Spleen (tissue), 11 donors: ENCODE measurements at regions not wholly inside any gene's neighbourhood (a gene's known extent, or its start where the extent isn't known, plus 50 kb on each side); places are given as distances from the start of the nearest gene placed in this dataset.

Experiments
- DNase-seq: peaks from one replicate; pipeline ENCODE4 v3.0.0-alpha.2; 2020
- H3K27ac ChIP-seq, 8 donors: fragments of 200-600 bp; sonication (generic) in 7 of 8; 1 replicate in 4 of 8; 2 replicates in 4 of 8; pipeline versions ENCODE4 v1.5.0 to v1.8.0; 2016 to 2021; ENCODE audit warnings: inconsistent platforms in 4 of 8, mild to moderate bottlenecking in 4 of 8, moderate library complexity in 1 of 8
- H3K27me3 ChIP-seq, 7 donors: fragments of 200-600 bp; sonication (generic) in 6 of 7; replicated peaks in 1 of 7; 1 replicate in 4 of 7; 2 replicates in 3 of 7; pipeline versions ENCODE4 v1.5.0 to v1.8.0; 2016 to 2021; ENCODE audit warnings: inconsistent platforms in 3 of 7, mild to moderate bottlenecking in 1 of 7
- H3K36me3 ChIP-seq, 6 donors: fragments of 200-600 bp; sonication (generic) in 5 of 6; 1 replicate in 4 of 6; 2 replicates in 2 of 6; pipeline versions ENCODE4 v1.5.0 to v1.8.0; 2016 to 2021; ENCODE audit warnings: inconsistent platforms in 2 of 6
- H3K4me1 ChIP-seq, 6 donors: fragments of 200-600 bp; sonication (generic) in 5 of 6; 1 replicate in 3 of 6; 2 replicates in 3 of 6; pipeline versions ENCODE4 v1.5.0 to v1.8.0; 2016 to 2021; ENCODE audit warnings: inconsistent platforms in 3 of 6
- H3K4me3 ChIP-seq, 8 donors: fragments of 200-600 bp; sonication (generic) in 7 of 8; 1 replicate in 4 of 8; 2 replicates in 4 of 8; pipeline versions ENCODE4 v1.5.0 to v1.8.0; 2016 to 2021; ENCODE audit warnings: inconsistent platforms in 4 of 8, mild to moderate bottlenecking in 4 of 8, moderate library complexity in 2 of 8
- H3K9me3 ChIP-seq, 8 donors: fragments of 200-600 bp; sonication (generic) in 7 of 8; 1 replicate in 4 of 8; 2 replicates in 4 of 8; pipeline versions ENCODE4 v1.5.0 to v1.8.0; 2016 to 2021; ENCODE audit warnings: inconsistent platforms in 4 of 8
- CTCF ChIP-seq, 11 experiments: fragments of 200-600 bp in 7 of 11; fragments of 450-650 bp in 4 of 11; sonication (generic) in 4 of 11; IDR thresholded peaks in 8 of 11; conservative IDR thresholded peaks in 3 of 11; 1 replicate in 7 of 11; 2 replicates in 4 of 11; pipeline versions ENCODE4 v1.4.0 to v1.8.0; 2016 to 2021; ENCODE audit warnings: antibody characterized with exemption in 11 of 11, inconsistent platforms in 4 of 11, mild to moderate bottlenecking in 1 of 11
- POLR2A ChIP-seq, 3 donors: fragments of 450-650 bp; IDR thresholded peaks; one replicate each; pipeline ENCODE4 v1.5.1; 2017; ENCODE audit warnings: antibody characterized with exemption in 3 of 3, mild to moderate bottlenecking in 1 of 3
- POLR2AphosphoS5 ChIP-seq, 3 donors: sonication (generic); formaldehyde crosslinking; IDR thresholded peaks; one replicate each; pipeline ENCODE4 v1.5.1; 2017; ENCODE audit warnings: antibody characterized with exemption in 3 of 3
- WGBS, 5 donors: extraction: QIAGEN DNeasy Blood & Tissue Kit in 3 of 5; methylation state at CpG; one replicate each; pipeline versions ENCODE4 v1.1.5 to v1.1.7; 2013 to 2018; 5-methylcytosine and 5-hydroxymethylcytosine counted together
- intact Hi-C: fragments of 100-400 bp; cut with DNase I; formaldehyde crosslinking; loops from one replicate; pipeline ENCODE4 v1.15.0; 2023; ENCODE audit warnings: low total_unique reads
- donor health status: healthy with polysubstance abuse.
- donor health status: DM: no; HTN: no; CAD: no; lungs with moderate emphysema.
- donor health status: DM: no; HTN: no; CAD: no.
- donor health status: Bipolar disorder and iron deficiency.
- donor health status: healthy.
- donor health status: DM: no; HTN: no; CAD: no.
- donor health status: DM: yes; HTN: yes; CAD: no.

GRCh38 chr14:27387463-27387862 is 789.6 kb upstream of the NOVA1 start:
- no peak overlapping the region for H3K27ac ChIP-seq
- TF ChIP-seq CTCF (IDR thresholded peaks at IDR 0.05 in 8 of 11, conservative IDR thresholded peaks at IDR 0.05 in 3 of 11) = no peak
- no peak for TF ChIP-seq POLR2A (IDR thresholded peaks at IDR 0.05)
- no peak for TF ChIP-seq POLR2AphosphoS5 (IDR thresholded peaks at IDR 0.05)
- WGBS, 5 donors = 39 to 76% (median 54%) methylated on average over 1 of the region's 1 CpG
- H3K4me3 ChIP-seq = no peak overlapping the region
- no peaks in the 10 kb centered on the region for H3K4me1 ChIP-seq
- no peaks in the 10 kb centered on the region for H3K36me3 ChIP-seq
- H3K27me3 ChIP-seq = no peaks in the 10 kb centered on the region
- H3K9me3 ChIP-seq = peaks cover 0 to 8% (median 0%) of the 10 kb centered on the region in 8 donors
- intact Hi-C loops = no loop called here
- DNase-seq = no peak

GRCh38 chr14:27389402-27389801 is 791.6 kb upstream of the NOVA1 start:
- Histone ChIP-seq H3K36me3 (no peaks in the 10 kb centered on the region), H3K4me1 (no peaks in the 10 kb centered on the region), H3K27me3 (no peaks in the 10 kb centered on the region), H3K4me3 (no peak overlapping the region), H3K9me3 (peaks cover 0 to 5% (median 0%) of the 10 kb centered on the region in 8 donors), H3K27ac (no peak overlapping the region)
- WGBS, 5 donors = 59 to 70% (median 65%) methylated on average over 2 of the region's 2 CpGs
- no peak for DNase-seq
- TF ChIP-seq CTCF (IDR thresholded peaks at IDR 0.05 in 8 of 11, conservative IDR thresholded peaks at IDR 0.05 in 3 of 11) = no peak
- no peak for TF ChIP-seq POLR2AphosphoS5 (IDR thresholded peaks at IDR 0.05)
- no peak for TF ChIP-seq POLR2A (IDR thresholded peaks at IDR 0.05)
- intact Hi-C loops = no loop called here

- DNase-seq = no peak
- no peak overlapping the region for H3K27ac ChIP-seq
- TF ChIP-seq CTCF (IDR thresholded peaks at IDR 0.05 in 8 of 11, conservative IDR thresholded peaks at IDR 0.05 in 3 of 11) (no peak), POLR2AphosphoS5 (IDR thresholded peaks at IDR 0.05) (no peak), POLR2A (IDR thresholded peaks at IDR 0.05) (no peak)
- H3K4me3 ChIP-seq = no peak overlapping the region
- intact Hi-C loops = no loop called here
- H3K9me3 ChIP-seq = peaks cover 0 to 5% (median 0%) of the 10 kb centered on the region in 8 donors
- no peaks in the 10 kb centered on the region for H3K27me3 ChIP-seq
- H3K4me1 ChIP-seq = no peaks in the 10 kb centered on the region
- 64 to 84% (median 71%) methylated on average over 3 of the region's 3 CpGs for WGBS, 5 donors
- H3K36me3 ChIP-seq = no peaks in the 10 kb centered on the region
Measured at GRCh38 chr14:27390155-27390554, 792.3 kb upstream of the NOVA1 start.

GRCh38 chr14:27391331-27391730 is 793.5 kb upstream of the NOVA1 start:
- Histone ChIP-seq H3K4me3 (no peak overlapping the region), H3K36me3 (no peaks in the 10 kb centered on the region), H3K27me3 (no peaks in the 10 kb centered on the region), H3K9me3 (peaks cover 0 to 5% (median 0%) of the 10 kb centered on the region in 8 donors), H3K4me1 (no peaks in the 10 kb centered on the region), H3K27ac (no peak overlapping the region)
- no peak for DNase-seq
- intact Hi-C loops = no loop called here
- WGBS, 5 donors = 82 to 89% (median 83%) methylated on average over 4 of the region's 4 CpGs
- TF ChIP-seq CTCF (IDR thresholded peaks at IDR 0.05 in 8 of 11, conservative IDR thresholded peaks at IDR 0.05 in 3 of 11) (no peak), POLR2A (IDR thresholded peaks at IDR 0.05) (no peak), POLR2AphosphoS5 (IDR thresholded peaks at IDR 0.05) (no peak)
